ENCODE measurements at regions not wholly inside any gene's neighbourhood (a gene's known extent, or its start where the extent isn't known, plus 50 kb on each side); places are given as distances from the start of the nearest gene placed in this dataset.

DNA sequence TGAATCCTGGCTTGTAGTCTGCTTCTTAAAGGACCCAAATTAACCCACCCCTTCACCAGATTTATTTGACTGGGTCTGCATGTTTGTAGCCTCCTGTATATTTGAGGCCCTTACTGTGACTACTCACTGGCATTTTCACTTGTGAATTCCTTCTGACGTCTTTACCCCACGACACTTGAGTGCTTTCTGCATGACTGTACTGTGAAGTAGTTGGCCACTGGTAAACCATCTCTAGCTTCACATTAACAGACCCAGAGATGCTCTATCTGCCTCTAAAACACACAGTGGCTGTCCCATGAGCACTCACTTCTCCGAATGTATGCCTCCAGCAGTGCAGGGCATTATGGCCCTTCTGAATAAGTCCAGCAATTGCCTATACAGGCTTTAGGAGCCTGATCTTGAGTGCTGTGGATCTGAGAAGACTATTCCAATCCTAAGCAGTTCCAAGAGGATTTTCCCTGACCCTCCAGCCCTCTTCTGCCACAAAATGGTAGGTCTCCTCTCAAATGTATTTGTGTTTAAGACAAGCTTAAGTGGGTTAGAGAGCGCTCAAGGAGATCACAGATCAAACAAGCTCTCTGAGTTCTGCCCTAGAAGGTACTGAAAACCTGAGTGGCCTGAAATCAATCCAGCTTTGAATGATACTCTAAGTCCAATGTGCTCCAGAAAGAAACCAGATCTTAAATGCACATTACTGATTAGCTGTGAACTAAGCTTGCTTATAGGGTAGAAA, 534.7 kb downstream of the RPS29 start:
- H3K4me3 ChIP-seq (ENCODE audit: low read depth, low read length), result no peak overlapping the region
- DNase-seq (ENCODE audit: low read depth), result no peak
- TF ChIP-seq, protein P1, sequence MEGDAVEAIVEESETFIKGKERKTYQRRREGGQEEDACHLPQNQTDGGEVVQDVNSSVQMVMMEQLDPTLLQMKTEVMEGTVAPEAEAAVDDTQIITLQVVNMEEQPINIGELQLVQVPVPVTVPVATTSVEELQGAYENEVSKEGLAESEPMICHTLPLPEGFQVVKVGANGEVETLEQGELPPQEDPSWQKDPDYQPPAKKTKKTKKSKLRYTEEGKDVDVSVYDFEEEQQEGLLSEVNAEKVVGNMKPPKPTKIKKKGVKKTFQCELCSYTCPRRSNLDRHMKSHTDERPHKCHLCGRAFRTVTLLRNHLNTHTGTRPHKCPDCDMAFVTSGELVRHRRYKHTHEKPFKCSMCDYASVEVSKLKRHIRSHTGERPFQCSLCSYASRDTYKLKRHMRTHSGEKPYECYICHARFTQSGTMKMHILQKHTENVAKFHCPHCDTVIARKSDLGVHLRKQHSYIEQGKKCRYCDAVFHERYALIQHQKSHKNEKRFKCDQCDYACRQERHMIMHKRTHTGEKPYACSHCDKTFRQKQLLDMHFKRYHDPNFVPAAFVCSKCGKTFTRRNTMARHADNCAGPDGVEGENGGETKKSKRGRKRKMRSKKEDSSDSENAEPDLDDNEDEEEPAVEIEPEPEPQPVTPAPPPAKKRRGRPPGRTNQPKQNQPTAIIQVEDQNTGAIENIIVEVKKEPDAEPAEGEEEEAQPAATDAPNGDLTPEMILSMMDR (IDR thresholded peaks at IDR 0.05; ENCODE audit: insufficient read depth, low read depth, low read length, missing control alignments), result no peak

- no peak overlapping the region for H3K4me3 ChIP-seq (ENCODE audit: low read depth, low read length)
- no peak for DNase-seq (ENCODE audit: low read depth)
- TF ChIP-seq, protein P1 (IDR thresholded peaks at IDR 0.05; ENCODE audit: insufficient read depth, low read depth, low read length, missing control alignments), result no peak
Observed at GRCh38 chr14:49050822-49051221, 535.4 kb downstream of the RPS29 start.

- H3K4me3 ChIP-seq (ENCODE audit: low read depth, low read length), result no peak overlapping the region
- DNase-seq (ENCODE audit: low read depth), result no peak
Observed at GRCh38 chr14:49049711-49050110, 536.5 kb downstream of the RPS29 start.

DNA sequence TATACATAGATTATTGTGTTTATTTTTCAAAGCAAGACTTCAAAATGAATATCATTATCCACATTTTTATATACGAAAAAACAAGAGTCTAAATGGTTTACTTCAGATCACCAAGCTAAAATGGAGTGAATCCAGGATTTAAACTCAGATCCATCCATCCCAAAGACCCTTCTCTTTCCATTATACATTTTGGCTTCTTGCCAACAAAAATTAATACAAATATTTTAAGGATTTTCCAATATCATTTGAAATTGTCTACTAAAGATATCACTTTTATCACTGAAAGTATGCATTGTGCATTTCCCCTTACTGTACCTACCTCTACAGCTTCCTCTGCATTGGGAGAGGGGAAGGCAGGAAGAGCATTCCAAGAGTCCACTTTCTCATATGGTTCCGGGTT, 541.2 kb downstream of the RPS29 start:
- no peak for DNase-seq (ENCODE audit: low read depth)
- TF ChIP-seq, protein P1 (IDR thresholded peaks at IDR 0.05; ENCODE audit: insufficient read depth, low read depth, low read length, missing control alignments), result no peak
- no peak overlapping the region for H3K4me3 ChIP-seq (ENCODE audit: low read depth, low read length)

More at GRCh38 chr14:49049711-49050110, 536.5 kb downstream of the RPS29 start:
- TF ChIP-seq, protein P1 (IDR thresholded peaks at IDR 0.05; ENCODE audit: insufficient read depth, low read depth, low read length, missing control alignments), result no peak

- TF ChIP-seq, protein P1 (IDR thresholded peaks at IDR 0.05; ENCODE audit: insufficient read depth, low read depth, low read length, missing control alignments), result no peak
- H3K4me3 ChIP-seq (ENCODE audit: low read depth, low read length), result no peak overlapping the region
- DNase-seq (ENCODE audit: low read depth), result no peak
Observed at GRCh38 chr14:49036984-49037516, 549.1 kb downstream of the RPS29 start.

GRCh38 chr14:49036266-49036665, 549.9 kb downstream of the RPS29 start:
- no peak for DNase-seq (ENCODE audit: low read depth)
- TF ChIP-seq, protein P1 (IDR thresholded peaks at IDR 0.05; ENCODE audit: insufficient read depth, low read depth, low read length, missing control alignments), result no peak
- H3K4me3 ChIP-seq (ENCODE audit: low read depth, low read length), result no peak overlapping the region
